A549 (cell line): ENCODE measurements at regions not wholly inside any gene's neighbourhood (a gene's known extent, or its start where the extent isn't known, plus 50 kb on each side); places are given as distances from the start of the nearest gene placed in this dataset.

Experiments used
- ATAC-seq, 2 experiments: fragments of 200-7000 bp in 1 of 2; fragments of >200 bp in 1 of 2; cut with Nextera tagmentation in 1 of 2; cut with Tn5 transposase in 1 of 2; 3 replicates each; pipeline versions ENCODE4 v1.8.0 to v1.9.1; 2018 to 2020; ENCODE audit warnings: mild to moderate bottlenecking in 1 of 2, moderate library complexity in 1 of 2
- CTCF ChIA-PET: fragments of 300-600 bp; sonication (Branson Sonifier 250); formaldehyde crosslinking; extraction: SDS; loops from one replicate; lab custom pipeline; 2021; ENCODE audit warnings: antibody characterized with exemption, inconsistent platforms; lab: Yijun Ruan, JAX
- POLR2A ChIA-PET: fragments of 350-600 bp; formaldehyde crosslinking; extraction: SDS; loops from one replicate; lab custom pipeline; 2021; ENCODE audit warnings: antibody characterized with exemption, inconsistent platforms; lab: Yijun Ruan, JAX
- DNase-seq, 2 experiments: peaks; one replicate each; pipeline versions ENCODE4 v3.0.0 to v3.0.0-alpha.2; 2011 to 2016; ENCODE audit warnings: low read depth in 1 of 2, low spot score in 1 of 2
- FAIRE-seq: peaks from 2 replicates; lab custom pipeline; 2011; peaks lifted over from hg19 to GRCh38; lab: Jason Lieb, UNC
- H3K27ac ChIP-seq, 2 experiments: fragments of >200 bp; sonication (Bioruptor Twin); formaldehyde crosslinking; 3 replicates each; pipeline ENCODE4 v1.5.1; 2016 to 2017
- H3K4me1 ChIP-seq: fragments of >200 bp; sonication (Bioruptor Twin); formaldehyde crosslinking; 3 replicates; pipeline ENCODE4 v1.6.1; 2016
- H3K4me2 ChIP-seq: fragments of >200 bp; sonication (Bioruptor Twin); formaldehyde crosslinking; 3 replicates; pipeline ENCODE4 v1.6.1; 2016
- H3K4me3 ChIP-seq: fragments of >200 bp; sonication (Bioruptor Twin); formaldehyde crosslinking; 3 replicates; pipeline ENCODE4 v1.5.1; 2016
- H3K9me3 ChIP-seq: fragments of >200 bp; sonication (Bioruptor Twin); formaldehyde crosslinking; 3 replicates; pipeline ENCODE4 v1.6.1; 2016
- CBX2 ChIP-seq: fragments of 200-600 bp; sonication (generic); IDR thresholded peaks from 2 replicates; pipeline ENCODE4 v1.6.1; 2016; ENCODE audit warnings: low read depth, mild to moderate bottlenecking, borderline replicate concordance
- CEBPB ChIP-seq, 2 experiments: fragments of >200 bp in 1 of 2; sonication (Bioruptor Twin) in 1 of 2; formaldehyde crosslinking in 1 of 2; IDR thresholded peaks; 2 replicates each; pipeline ENCODE4 v1.6.1; 2012 to 2016
- EHF ChIP-seq: fragments of 250-450 bp; sonication (Bioruptor Pico); IDR thresholded peaks from 2 replicates; pipeline ENCODE4 v1.5.0; 2020; ENCODE audit warnings: mild to moderate bottlenecking
- EHMT2 ChIP-seq: fragments of 200-600 bp; sonication (generic); IDR thresholded peaks from 2 replicates; pipeline ENCODE4 v1.6.1; 2016; ENCODE audit warnings: antibody characterized with exemption, low read depth, mild to moderate bottlenecking, moderate library complexity
- FOSL2 ChIP-seq, 2 experiments: fragments of 450-650 bp in 1 of 2; fragments of >200 bp in 1 of 2; sonication (Bioruptor Twin) in 1 of 2; formaldehyde crosslinking; IDR thresholded peaks; 2 replicates each; pipeline versions ENCODE4 v1.5.0 to v1.6.1; 2016 to 2020; ENCODE audit warnings: mild to moderate bottlenecking in 1 of 2, moderate library complexity in 1 of 2
- GATA3 ChIP-seq: IDR thresholded peaks from 2 replicates; pipeline ENCODE4 v1.6.1; 2012; ENCODE audit warnings: borderline replicate concordance
- HDAC2 ChIP-seq: fragments of 200-600 bp; sonication (generic); IDR thresholded peaks from 2 replicates; pipeline ENCODE4 v1.6.1; 2016
- JUNB ChIP-seq: fragments of >200 bp; sonication (Bioruptor Twin); formaldehyde crosslinking; IDR thresholded peaks from 2 replicates; pipeline ENCODE4 v1.6.1; 2016
- KDM5A ChIP-seq: fragments of 200-600 bp; sonication (generic); IDR thresholded peaks from 2 replicates; pipeline ENCODE4 v1.6.1; 2016; ENCODE audit warnings: antibody characterized with exemption, mild to moderate bottlenecking
- MAFK ChIP-seq: fragments of 450-650 bp; IDR thresholded peaks from 2 replicates; pipeline ENCODE4 v1.6.1; 2014; ENCODE audit not compliant: partially characterized antibody
- MYC ChIP-seq: IDR thresholded peaks from 2 replicates; pipeline ENCODE4 v1.6.1; 2012; ENCODE audit warnings: mild to moderate bottlenecking, inconsistent platforms, low read length, improper control_type of control experiment, borderline replicate concordance
- NPAS2 ChIP-seq: fragments of 250-450 bp; sonication (Bioruptor Pico); IDR thresholded peaks from 2 replicates; pipeline ENCODE4 v1.8.0; 2022; ENCODE audit warnings: mild to moderate bottlenecking, moderate library complexity, borderline replicate concordance
- POLR2A ChIP-seq: IDR thresholded peaks from 2 replicates; pipeline ENCODE4 v1.6.1; 2012; ENCODE audit warnings: mild to moderate bottlenecking, low read length
- POLR2AphosphoS2 ChIP-seq: conservative IDR thresholded peaks from 2 replicates; pipeline ENCODE4 v1.6.1; 2012; ENCODE audit warnings: low read length, improper control_type of control experiment, inconsistent platforms
- RNF2 ChIP-seq: fragments of 200-600 bp; sonication (generic); IDR thresholded peaks from 2 replicates; pipeline ENCODE4 v1.6.1; 2016; ENCODE audit warnings: low read depth, mild to moderate bottlenecking, antibody characterized with exemption, moderate library complexity, borderline replicate concordance
- TP53 ChIP-seq: fragments of 250-450 bp; sonication (Bioruptor Pico); IDR thresholded peaks from 2 replicates; pipeline ENCODE4 v1.5.0; 2021; ENCODE audit warnings: mild to moderate bottlenecking, moderate library complexity
- ZC3H11A ChIP-seq: fragments of 450-650 bp; IDR thresholded peaks from 2 replicates; pipeline ENCODE4 v1.6.1; 2014; ENCODE audit warnings: antibody characterized with exemption, mild to moderate bottlenecking
- ZFP36 ChIP-seq: fragments of 450-650 bp; IDR thresholded peaks from 2 replicates; pipeline ENCODE4 v1.6.1; 2014; ENCODE audit warnings: borderline replicate concordance; ENCODE audit not compliant: partially characterized antibody
- WGBS: methylation state at CpG from one replicate; pipeline ENCODE4 v1.1.6; 2017; ENCODE audit errors: missing lambda C conversion rate; 5-methylcytosine and 5-hydroxymethylcytosine counted together
- TF ChIP-seq, protein P1 (sequence below): fragments of >200 bp; sonication (Bioruptor Twin); formaldehyde crosslinking; IDR thresholded peaks from 3 replicates; pipeline ENCODE4 v1.6.1; 2016
- TF ChIP-seq, protein P2 (sequence below): IDR thresholded peaks from 2 replicates; pipeline ENCODE4 v1.6.1; 2012; ENCODE audit warnings: low read depth, borderline replicate concordance
- TF ChIP-seq, protein P3 (sequence below): fragments of >200 bp; sonication (Bioruptor Twin); formaldehyde crosslinking; IDR thresholded peaks from 3 replicates; pipeline ENCODE4 v1.5.1; 2016
- TF ChIP-seq, protein P4 (sequence below): fragments of 250-450 bp; sonication (Bioruptor Pico); IDR thresholded peaks from 2 replicates; pipeline ENCODE4 v1.5.0; 2020; ENCODE audit warnings: low read depth, mild to moderate bottlenecking, moderate library complexity
- TF ChIP-seq, protein P5 (sequence below): fragments of >200 bp; sonication (Bioruptor Twin); formaldehyde crosslinking; IDR thresholded peaks from 2 replicates; pipeline ENCODE4 v1.6.1; 2016
- TF ChIP-seq, protein P6 (sequence below): IDR thresholded peaks from 2 replicates; pipeline ENCODE4 v1.6.1; 2012

DNA sequence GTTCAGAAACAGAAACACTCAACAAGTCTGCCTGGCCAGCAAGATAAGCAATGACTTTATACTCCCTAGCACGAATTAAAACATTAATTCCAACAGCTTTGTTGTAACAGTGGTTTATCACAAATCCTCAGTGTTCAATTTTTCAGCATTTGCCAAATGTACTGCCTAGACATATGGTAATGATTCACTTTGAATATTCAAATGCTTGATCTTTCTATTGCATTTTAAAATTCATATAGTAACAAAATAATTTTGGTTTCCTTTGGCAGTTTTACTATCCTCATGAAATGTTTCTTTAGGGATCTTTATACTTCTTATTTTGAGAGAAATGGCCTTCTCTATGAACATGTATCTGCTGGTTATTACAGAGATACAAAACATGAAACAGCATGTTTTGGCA lies 851.8 kb upstream of the NXPH2 start (continued):
- TF ChIP-seq EHF (CRISPR knock-in tag) (no peak), RNF2 (no peak)

DNA sequence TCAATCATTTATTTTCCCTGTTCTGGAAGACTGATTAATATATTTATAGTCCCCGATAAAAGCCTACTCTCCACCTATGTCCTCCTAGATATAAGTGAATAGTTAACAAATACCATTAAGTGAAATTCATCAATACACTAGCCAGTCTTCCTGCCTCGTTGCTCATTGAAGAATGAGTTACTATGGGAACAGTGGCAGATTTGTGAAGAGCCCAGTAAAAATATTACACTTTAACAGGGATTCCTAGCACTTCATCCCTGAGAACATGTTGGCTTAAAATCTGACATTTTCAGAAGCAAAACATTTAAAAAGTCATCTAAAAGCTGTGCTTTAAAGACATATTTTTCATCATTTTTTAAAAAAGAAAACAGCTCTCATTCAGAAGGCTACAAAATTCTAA lies 848.7 kb upstream of the NXPH2 start:
- WGBS, result 12% methylated on average over 2 of the region's 2 CpGs
- POLR2A ChIA-PET, result no interaction called here
- CTCF ChIA-PET, result no interaction called here
- Histone ChIP-seq H3K4me1 (no peaks in the 10 kb centered on the region), H3K4me2 (no peak overlapping the region), H3K4me3 (no peak overlapping the region), H3K27ac (no peak overlapping the region), H3K9me3 (no peaks in the 10 kb centered on the region)
- FAIRE-seq (no peak), ATAC-seq (no peak), DNase-seq (no peak)
- TF ChIP-seq, protein P1, sequence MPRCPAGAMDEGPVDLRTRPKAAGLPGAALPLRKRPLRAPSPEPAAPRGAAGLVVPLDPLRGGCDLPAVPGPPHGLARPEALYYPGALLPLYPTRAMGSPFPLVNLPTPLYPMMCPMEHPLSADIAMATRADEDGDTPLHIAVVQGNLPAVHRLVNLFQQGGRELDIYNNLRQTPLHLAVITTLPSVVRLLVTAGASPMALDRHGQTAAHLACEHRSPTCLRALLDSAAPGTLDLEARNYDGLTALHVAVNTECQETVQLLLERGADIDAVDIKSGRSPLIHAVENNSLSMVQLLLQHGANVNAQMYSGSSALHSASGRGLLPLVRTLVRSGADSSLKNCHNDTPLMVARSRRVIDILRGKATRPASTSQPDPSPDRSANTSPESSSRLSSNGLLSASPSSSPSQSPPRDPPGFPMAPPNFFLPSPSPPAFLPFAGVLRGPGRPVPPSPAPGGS, result no peak
- TF ChIP-seq, protein P2, sequence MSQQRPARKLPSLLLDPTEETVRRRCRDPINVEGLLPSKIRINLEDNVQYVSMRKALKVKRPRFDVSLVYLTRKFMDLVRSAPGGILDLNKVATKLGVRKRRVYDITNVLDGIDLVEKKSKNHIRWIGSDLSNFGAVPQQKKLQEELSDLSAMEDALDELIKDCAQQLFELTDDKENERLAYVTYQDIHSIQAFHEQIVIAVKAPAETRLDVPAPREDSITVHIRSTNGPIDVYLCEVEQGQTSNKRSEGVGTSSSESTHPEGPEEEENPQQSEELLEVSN, result no peak
- no peak for TF ChIP-seq ZFP36
- no peak for TF ChIP-seq POLR2AphosphoS2
- TF ChIP-seq MYC, result no peak
- TF ChIP-seq JUNB, result no peak
- no peak for TF ChIP-seq GATA3
- no peak for TF ChIP-seq TP53 (CRISPR knock-in tag)
- TF ChIP-seq EHMT2, result no peak

DNA sequence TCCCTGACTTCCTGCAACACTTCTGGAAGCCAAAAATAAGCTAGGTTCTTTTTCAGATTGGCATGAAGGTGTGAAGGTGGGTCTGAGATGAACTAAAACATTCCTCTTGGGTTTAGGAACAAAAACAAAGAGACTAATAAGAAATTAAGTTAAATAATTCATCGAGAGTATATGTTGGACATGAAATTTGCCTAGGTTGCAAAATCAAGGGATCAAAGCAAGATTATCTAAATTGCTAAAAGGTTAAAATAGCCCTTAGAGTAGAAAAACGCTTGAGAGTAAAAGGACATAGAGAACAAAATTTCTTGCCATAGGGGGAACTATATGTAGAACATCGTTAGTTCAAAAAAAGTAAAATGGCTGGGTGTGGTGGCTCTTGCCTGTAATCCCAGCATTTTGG lies 845.9 kb upstream of the NXPH2 start:
- DNase-seq, result no peak
- WGBS, result 10% methylated on average over 3 of the region's 3 CpGs
- Histone ChIP-seq H3K9me3 (no peaks in the 10 kb centered on the region), H3K27ac (no peak overlapping the region), H3K4me3 (no peak overlapping the region)
- POLR2A ChIA-PET, result no interaction called here
- no peak for FAIRE-seq
- TF ChIP-seq MAFK (peak; percentile 54), HDAC2 (no peak)
- TF ChIP-seq, all 56 proteins: peak for 1
- CTCF ChIA-PET, result no interaction called here
- H3K4me1 ChIP-seq, result no peaks in the 10 kb centered on the region
- ATAC-seq, result no peak
- no peak overlapping the region for H3K4me2 ChIP-seq

DNA sequence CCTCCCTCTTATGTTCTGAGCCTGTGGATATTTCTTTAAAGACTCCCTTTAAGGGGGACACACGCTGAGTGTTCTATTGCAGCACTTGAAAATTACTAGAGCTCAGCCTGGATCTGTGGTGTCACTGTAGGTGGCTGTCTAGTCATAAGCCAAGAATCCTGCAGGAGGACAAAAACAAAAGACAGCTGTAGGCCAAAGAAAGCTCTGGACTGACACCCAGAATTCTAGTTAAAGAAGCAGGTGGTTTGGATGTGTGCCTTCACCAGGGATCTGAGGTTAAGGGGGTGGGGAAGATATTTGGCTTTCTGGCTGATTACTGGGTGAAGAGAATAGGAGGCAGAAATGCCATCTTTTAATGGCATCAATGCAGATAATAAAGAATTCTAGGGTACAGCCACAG lies 842.5 kb upstream of the NXPH2 start:
- FAIRE-seq, result no peak
- ChIA-PET POLR2A (no interaction called here), CTCF (no interaction called here)
- ATAC-seq, result no peak
- TF ChIP-seq NPAS2 (CRISPR knock-in tag) (no peak), POLR2A (no peak), CBX2 (no peak), FOSL2 (IDR thresholded peaks at IDR 0.05) (no peak), FOSL2 (CRISPR knock-in tag; IDR thresholded peaks at IDR 0.05) (no peak), KDM5A (no peak), CEBPB (IDR thresholded peaks at IDR 0.05) (no peak), ZC3H11A (no peak)
- TF ChIP-seq, protein P3, sequence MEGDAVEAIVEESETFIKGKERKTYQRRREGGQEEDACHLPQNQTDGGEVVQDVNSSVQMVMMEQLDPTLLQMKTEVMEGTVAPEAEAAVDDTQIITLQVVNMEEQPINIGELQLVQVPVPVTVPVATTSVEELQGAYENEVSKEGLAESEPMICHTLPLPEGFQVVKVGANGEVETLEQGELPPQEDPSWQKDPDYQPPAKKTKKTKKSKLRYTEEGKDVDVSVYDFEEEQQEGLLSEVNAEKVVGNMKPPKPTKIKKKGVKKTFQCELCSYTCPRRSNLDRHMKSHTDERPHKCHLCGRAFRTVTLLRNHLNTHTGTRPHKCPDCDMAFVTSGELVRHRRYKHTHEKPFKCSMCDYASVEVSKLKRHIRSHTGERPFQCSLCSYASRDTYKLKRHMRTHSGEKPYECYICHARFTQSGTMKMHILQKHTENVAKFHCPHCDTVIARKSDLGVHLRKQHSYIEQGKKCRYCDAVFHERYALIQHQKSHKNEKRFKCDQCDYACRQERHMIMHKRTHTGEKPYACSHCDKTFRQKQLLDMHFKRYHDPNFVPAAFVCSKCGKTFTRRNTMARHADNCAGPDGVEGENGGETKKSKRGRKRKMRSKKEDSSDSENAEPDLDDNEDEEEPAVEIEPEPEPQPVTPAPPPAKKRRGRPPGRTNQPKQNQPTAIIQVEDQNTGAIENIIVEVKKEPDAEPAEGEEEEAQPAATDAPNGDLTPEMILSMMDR, result no peak
- TF ChIP-seq, protein P4, sequence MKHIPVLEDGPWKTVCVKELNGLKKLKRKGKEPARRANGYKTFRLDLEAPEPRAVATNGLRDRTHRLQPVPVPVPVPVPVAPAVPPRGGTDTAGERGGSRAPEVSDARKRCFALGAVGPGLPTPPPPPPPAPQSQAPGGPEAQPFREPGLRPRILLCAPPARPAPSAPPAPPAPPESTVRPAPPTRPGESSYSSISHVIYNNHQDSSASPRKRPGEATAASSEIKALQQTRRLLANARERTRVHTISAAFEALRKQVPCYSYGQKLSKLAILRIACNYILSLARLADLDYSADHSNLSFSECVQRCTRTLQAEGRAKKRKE (CRISPR knock-in tag), result no peak
- TF ChIP-seq, protein P5, sequence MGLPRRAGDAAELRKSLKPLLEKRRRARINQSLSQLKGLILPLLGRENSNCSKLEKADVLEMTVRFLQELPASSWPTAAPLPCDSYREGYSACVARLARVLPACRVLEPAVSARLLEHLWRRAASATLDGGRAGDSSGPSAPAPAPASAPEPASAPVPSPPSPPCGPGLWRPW, result no peak
- TF ChIP-seq, protein P6, sequence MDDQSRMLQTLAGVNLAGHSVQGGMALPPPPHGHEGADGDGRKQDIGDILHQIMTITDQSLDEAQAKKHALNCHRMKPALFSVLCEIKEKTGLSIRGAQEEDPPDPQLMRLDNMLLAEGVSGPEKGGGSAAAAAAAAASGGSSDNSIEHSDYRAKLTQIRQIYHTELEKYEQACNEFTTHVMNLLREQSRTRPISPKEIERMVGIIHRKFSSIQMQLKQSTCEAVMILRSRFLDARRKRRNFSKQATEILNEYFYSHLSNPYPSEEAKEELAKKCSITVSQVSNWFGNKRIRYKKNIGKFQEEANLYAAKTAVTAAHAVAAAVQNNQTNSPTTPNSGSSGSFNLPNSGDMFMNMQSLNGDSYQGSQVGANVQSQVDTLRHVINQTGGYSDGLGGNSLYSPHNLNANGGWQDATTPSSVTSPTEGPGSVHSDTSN, result no peak
- no peak overlapping the region for H3K27ac ChIP-seq
- DNase-seq, result no peak
- WGBS, result 0% methylated on average over 1 of the region's 1 CpG
- no peaks in the 10 kb centered on the region for H3K9me3 ChIP-seq
- H3K4me3 ChIP-seq, result no peak overlapping the region
- no peaks in the 10 kb centered on the region for H3K4me1 ChIP-seq
- H3K4me2 ChIP-seq, result no peak overlapping the region
